IMR-90 (cell line): ENCODE measurements at regions not wholly inside any gene's neighbourhood (a gene's known extent, or its start where the extent isn't known, plus 50 kb on each side); places are given as distances from the start of the nearest gene placed in this dataset.

ENCODE experiments used
- ATAC-seq: fragments of 200-7000 bp; cut with Tn5 transposase; 2 replicates; pipeline ENCODE4 v1.9.1; 2020; ENCODE audit warnings: low read depth, mild to moderate bottlenecking, moderate library complexity
- BruUV-seq: library from RNA; stranded (reverse); fragments of 400-500 nt; replicated peaks from 2 replicates; lab custom pipeline; 2021; lab: Mats Ljungman, UMichigan
- CTCF ChIA-PET: fragments of 300-600 bp; formaldehyde crosslinking; extraction: SDS; loops from one replicate; lab custom pipeline; 2021; ENCODE audit warnings: antibody characterized with exemption; lab: Yijun Ruan, JAX
- POLR2A ChIA-PET: fragments of 300-600 bp; sonication (Branson Sonifier 250); formaldehyde crosslinking; loops from one replicate; lab custom pipeline; 2022; ENCODE audit warnings: antibody characterized with exemption; ENCODE audit not compliant: unreplicated experiment; lab: Charles Lee
- DNase-seq: peaks from one replicate; pipeline ENCODE4 v3.0.0; 2013
- H2AFZ ChIP-seq: replicated peaks from 2 replicates; pipeline ENCODE3; 2013; ENCODE audit warnings: low read length, mild to moderate bottlenecking; ENCODE audit not compliant: poor library complexity
- H2AK5ac ChIP-seq: 2 replicates; pipeline ENCODE4 v1.6.1; 2013; ENCODE audit warnings: low read depth, low read length, inconsistent platforms
- H2AK9ac ChIP-seq: replicated peaks from 2 replicates; pipeline ENCODE3; 2013; ENCODE audit warnings: mild to moderate bottlenecking, low read depth, low read length, moderate library complexity; ENCODE audit not compliant: poor library complexity
- H2BK120ac ChIP-seq: 2 replicates; pipeline ENCODE4 v1.6.1; 2013; ENCODE audit warnings: low read depth, low read length, inconsistent platforms
- H2BK15ac ChIP-seq: 3 replicates; pipeline ENCODE4 v1.6.1; 2013; ENCODE audit warnings: low read depth, low read length, inconsistent platforms
- H2BK20ac ChIP-seq: 2 replicates; pipeline ENCODE4 v1.6.1; 2013; ENCODE audit warnings: low read depth, mild to moderate bottlenecking, inconsistent platforms, low read length, moderate library complexity
- H2BK5ac ChIP-seq: 2 replicates; pipeline ENCODE4 v1.6.1; 2013; ENCODE audit warnings: mild to moderate bottlenecking, low read depth, low read length, inconsistent platforms; ENCODE audit not compliant: poor library complexity, severe bottlenecking
- H3K14ac ChIP-seq: replicated peaks from 2 replicates; pipeline ENCODE4 v1.6.1; 2013; ENCODE audit warnings: low read depth, low read length, inconsistent platforms
- H3K18ac ChIP-seq: 2 replicates; pipeline ENCODE4 v1.6.1; 2013; ENCODE audit warnings: low read depth, low read length, control low read depth
- H3K23ac ChIP-seq: 2 replicates; pipeline ENCODE4 v1.6.1; 2013; ENCODE audit warnings: low read depth, low read length, inconsistent platforms
- H3K27ac ChIP-seq: 2 replicates; pipeline ENCODE4 v1.5.1; 2013; ENCODE audit warnings: mild to moderate bottlenecking, control low read depth, low read length; ENCODE audit not compliant: insufficient read depth
- H3K27me3 ChIP-seq: 2 replicates; pipeline ENCODE4 v1.6.1; 2013; ENCODE audit warnings: low read length; ENCODE audit not compliant: control insufficient read depth, insufficient read depth
- H3K36me3 ChIP-seq: 2 replicates; pipeline ENCODE4 v1.6.1; 2013; ENCODE audit warnings: low read length, mixed read lengths; ENCODE audit not compliant: control insufficient read depth, insufficient read depth
- H3K4ac ChIP-seq: 2 replicates; pipeline ENCODE4 v1.6.1; 2013; ENCODE audit warnings: low read depth, low read length, inconsistent platforms
- H3K4me1 ChIP-seq: 2 replicates; pipeline ENCODE4 v1.6.1; 2013; ENCODE audit warnings: low read length, mixed read lengths; ENCODE audit not compliant: control insufficient read depth, insufficient read depth
- H3K4me2 ChIP-seq: 2 replicates; pipeline ENCODE4 v1.6.1; 2013; ENCODE audit warnings: low read depth, mild to moderate bottlenecking, control low read depth, low read length, moderate library complexity
- H3K4me3 ChIP-seq: 2 replicates; pipeline ENCODE4 v1.5.1; 2013; ENCODE audit warnings: low read depth, mild to moderate bottlenecking, control low read depth, low read length, moderate library complexity; ENCODE audit not compliant: insufficient read depth
- H3K56ac ChIP-seq: 2 replicates; pipeline ENCODE4 v1.6.1; 2013; ENCODE audit warnings: low read length, inconsistent platforms; ENCODE audit not compliant: insufficient read depth; ENCODE audit errors: extremely low read depth
- H3K79me1 ChIP-seq, 2 experiments: 2 replicates each; pipeline ENCODE4 v1.6.1; 2013; ENCODE audit warnings: low read length in 2 of 2, inconsistent platforms in 1 of 2, low read depth in 1 of 2
- H3K9ac ChIP-seq: 2 replicates; pipeline ENCODE4 v1.6.1; 2013; ENCODE audit warnings: low read depth, low read length, control low read depth
- H3K9me1 ChIP-seq: 2 replicates; pipeline ENCODE4 v1.6.1; 2013; ENCODE audit warnings: low read length, inconsistent platforms; ENCODE audit not compliant: insufficient read depth
- H3K9me3 ChIP-seq: 2 replicates; pipeline ENCODE4 v1.6.1; 2013; ENCODE audit warnings: low read length; ENCODE audit not compliant: control insufficient read depth, insufficient read depth
- H4K20me1 ChIP-seq: 2 replicates; pipeline ENCODE4 v1.6.1; 2013; ENCODE audit warnings: low read length, inconsistent platforms; ENCODE audit not compliant: insufficient read depth
- H4K5ac ChIP-seq: 2 replicates; pipeline ENCODE4 v1.6.1; 2013; ENCODE audit warnings: mild to moderate bottlenecking, low read depth, low read length, control low read depth
- H4K8ac ChIP-seq, 2 experiments: 2 replicates each; pipeline ENCODE4 v1.6.1; 2013; ENCODE audit warnings: low read depth in 2 of 2, low read length in 2 of 2, control low read depth in 1 of 2, inconsistent platforms in 1 of 2
- H4K91ac ChIP-seq: 2 replicates; pipeline ENCODE4 v1.6.1; 2013; ENCODE audit warnings: low read depth, low read length, inconsistent platforms; ENCODE audit not compliant: insufficient read depth
- BHLHE40 ChIP-seq: fragments of 150-350 bp; IDR thresholded peaks from 2 replicates; pipeline ENCODE4 v1.6.1; 2016; ENCODE audit warnings: mild to moderate bottlenecking, low read depth, low read length
- CEBPB ChIP-seq: IDR thresholded peaks from 2 replicates; pipeline ENCODE4 v1.6.1; 2012; ENCODE audit warnings: low read depth, low read length, improper control_type of control experiment
- CHD1 ChIP-seq: IDR thresholded peaks from 2 replicates; pipeline ENCODE4 v1.6.1; 2012; ENCODE audit warnings: low read depth, low read length, improper control_type of control experiment
- FOS ChIP-seq: fragments of 150-350 bp; IDR thresholded peaks from 2 replicates; pipeline ENCODE4 v1.6.1; 2016; ENCODE audit warnings: low read depth, low read length
- MAZ ChIP-seq: IDR thresholded peaks from 2 replicates; pipeline ENCODE4 v1.6.1; 2012; ENCODE audit warnings: low read depth, mild to moderate bottlenecking, low read length, improper control_type of control experiment, moderate library complexity, borderline replicate concordance
- MXI1 ChIP-seq: IDR thresholded peaks from 2 replicates; pipeline ENCODE4 v1.6.1; 2012; ENCODE audit warnings: low read depth, mild to moderate bottlenecking, low read length, moderate library complexity, borderline replicate concordance
- NFE2L2 ChIP-seq: fragments of 150-350 bp; IDR thresholded peaks from 2 replicates; pipeline ENCODE4 v1.6.1; 2016; ENCODE audit warnings: low read depth, mild to moderate bottlenecking, low read length
- POLR2A ChIP-seq: IDR thresholded peaks from 2 replicates; pipeline ENCODE4 v1.6.1; 2012; ENCODE audit warnings: mild to moderate bottlenecking, low read depth, low read length
- RFX5 ChIP-seq: IDR thresholded peaks from 2 replicates; pipeline ENCODE4 v1.8.0; 2012; ENCODE audit warnings: low read depth, mild to moderate bottlenecking, low read length, moderate library complexity
- SMC3 ChIP-seq: fragments of 150-350 bp; IDR thresholded peaks from 2 replicates; pipeline ENCODE4 v1.6.1; 2016; ENCODE audit warnings: low read depth, mild to moderate bottlenecking, antibody characterized with exemption, low read length, moderate library complexity
- USF2 ChIP-seq: fragments of 150-350 bp; IDR thresholded peaks from 2 replicates; pipeline ENCODE4 v1.6.1; 2017; ENCODE audit warnings: mild to moderate bottlenecking, antibody characterized with exemption, low read length, low read depth
- WGBS, 2 experiments: methylation state at CpG; one replicate each; pipeline versions ENCODE4 v1.1.5 to v1.1.7; 2013; ENCODE audit warnings: missing lambda C conversion rate in 2 of 2; ENCODE audit not compliant: insufficient read length in 1 of 2; ENCODE audit errors: extremely low coverage in 2 of 2; 5-methylcytosine and 5-hydroxymethylcytosine counted together
- dilution Hi-C: fragments of 300-500 bp; cut with HindIII; formaldehyde crosslinking; loops from one replicate; pipeline ENCODE4 v1.14.3; 2018; ENCODE audit warnings: low sequenced_read_pairs; ENCODE audit not compliant: unreplicated experiment
- in situ Hi-C: fragments of 300-500 bp; cut with MboI; formaldehyde crosslinking; loops from 3 replicates; pipeline ENCODE4 v1.14.3; 2019; ENCODE audit warnings: low sequenced_read_pairs, inconsistent platforms, mixed read lengths
- intact Hi-C: fragments of 100-400 bp; cut with micrococcal nuclease; formaldehyde crosslinking; loops from 2 replicates; pipeline ENCODE4 v1.10.0; 2022
- TF ChIP-seq, protein P1 (sequence below): fragments of 150-350 bp; IDR thresholded peaks from 2 replicates; pipeline ENCODE4 v1.6.1; 2016; ENCODE audit warnings: low read depth, mild to moderate bottlenecking, low read length, moderate library complexity, borderline replicate concordance
- TF ChIP-seq, protein P2 (sequence below): conservative IDR thresholded peaks from 2 replicates; pipeline ENCODE4 v1.5.1; 2012; ENCODE audit warnings: mild to moderate bottlenecking, low read depth, low read length, improper control_type of control experiment

GRCh38 chr7:17131060-17131345, 167.4 kb upstream of the AHR start:
- Histone ChIP-seq H3K9ac (no peak overlapping the region), H3K27me3 (no peaks in the 10 kb centered on the region), H3K4ac (no peak overlapping the region), H3K4me1 (no peaks in the 10 kb centered on the region; the same call in 1 of the 2 replicates), H2AK5ac (no peak overlapping the region), H3K4me2 (peak overlapping the region; percentile 61), H3K27ac (no peak overlapping the region), H2AFZ (no peak overlapping the region), H2AK9ac (no peak overlapping the region), H3K56ac (no peak overlapping the region), H3K79me1 (no peaks in the 10 kb centered on the region), H3K9me3 (no peaks in the 10 kb centered on the region), H2BK20ac (no peak overlapping the region), H4K5ac (no peak overlapping the region), H2BK120ac (no peak overlapping the region), H3K14ac (no peak overlapping the region), H3K4me3 (no peak overlapping the region), H3K36me3 (no peaks in the 10 kb centered on the region), H2BK5ac (no peak overlapping the region), H3K23ac (no peak overlapping the region), H4K91ac (no peak overlapping the region), H4K20me1 (no peaks in the 10 kb centered on the region), H2BK15ac (no peak overlapping the region), H3K9me1 (no peaks in the 10 kb centered on the region), H4K8ac (no peak overlapping the region), H3K18ac (peak overlapping the region; percentile 3; the same call in 1 of the 2 replicates)
- in situ Hi-C loops = no loop called here
- POLR2A ChIA-PET = no interaction called here
- TF ChIP-seq USF2 (no peak), SMC3 (no peak), BHLHE40 (no peak), MXI1 (no peak), CEBPB (no peak), RFX5 (no peak), CHD1 (no peak), FOS (no peak), MAZ (no peak), POLR2A (no peak), NFE2L2 (no peak)
- TF ChIP-seq, protein P1, sequence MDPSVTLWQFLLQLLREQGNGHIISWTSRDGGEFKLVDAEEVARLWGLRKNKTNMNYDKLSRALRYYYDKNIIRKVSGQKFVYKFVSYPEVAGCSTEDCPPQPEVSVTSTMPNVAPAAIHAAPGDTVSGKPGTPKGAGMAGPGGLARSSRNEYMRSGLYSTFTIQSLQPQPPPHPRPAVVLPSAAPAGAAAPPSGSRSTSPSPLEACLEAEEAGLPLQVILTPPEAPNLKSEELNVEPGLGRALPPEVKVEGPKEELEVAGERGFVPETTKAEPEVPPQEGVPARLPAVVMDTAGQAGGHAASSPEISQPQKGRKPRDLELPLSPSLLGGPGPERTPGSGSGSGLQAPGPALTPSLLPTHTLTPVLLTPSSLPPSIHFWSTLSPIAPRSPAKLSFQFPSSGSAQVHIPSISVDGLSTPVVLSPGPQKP = no peak
- TF ChIP-seq, protein P2, sequence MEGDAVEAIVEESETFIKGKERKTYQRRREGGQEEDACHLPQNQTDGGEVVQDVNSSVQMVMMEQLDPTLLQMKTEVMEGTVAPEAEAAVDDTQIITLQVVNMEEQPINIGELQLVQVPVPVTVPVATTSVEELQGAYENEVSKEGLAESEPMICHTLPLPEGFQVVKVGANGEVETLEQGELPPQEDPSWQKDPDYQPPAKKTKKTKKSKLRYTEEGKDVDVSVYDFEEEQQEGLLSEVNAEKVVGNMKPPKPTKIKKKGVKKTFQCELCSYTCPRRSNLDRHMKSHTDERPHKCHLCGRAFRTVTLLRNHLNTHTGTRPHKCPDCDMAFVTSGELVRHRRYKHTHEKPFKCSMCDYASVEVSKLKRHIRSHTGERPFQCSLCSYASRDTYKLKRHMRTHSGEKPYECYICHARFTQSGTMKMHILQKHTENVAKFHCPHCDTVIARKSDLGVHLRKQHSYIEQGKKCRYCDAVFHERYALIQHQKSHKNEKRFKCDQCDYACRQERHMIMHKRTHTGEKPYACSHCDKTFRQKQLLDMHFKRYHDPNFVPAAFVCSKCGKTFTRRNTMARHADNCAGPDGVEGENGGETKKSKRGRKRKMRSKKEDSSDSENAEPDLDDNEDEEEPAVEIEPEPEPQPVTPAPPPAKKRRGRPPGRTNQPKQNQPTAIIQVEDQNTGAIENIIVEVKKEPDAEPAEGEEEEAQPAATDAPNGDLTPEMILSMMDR = no peak
- no TSS peak for BruUV-seq
- CTCF ChIA-PET = no interaction called here
- DNase-seq (peak; percentile 31), ATAC-seq (0 out of 2 replicates have a peak, but pooled peaks have one; percentile 41)
- dilution Hi-C loops = no loop called here
- intact Hi-C loops = no loop called here
- WGBS, 2 experiments = no CpG with 5 or more reads among the region's 5 CpGs
